Stimulated activated CD4-positive, alpha-beta T cell treated with anti-CD3 and anti-CD28 coated beads, Interleukin-1b, Interleukin-23, amount 100 ng/mL, for 4 hours (primary cell): ENCODE measurements at regions not wholly inside any gene's neighbourhood (a gene's known extent, or its start where the extent isn't known, plus 50 kb on each side); places are given as distances from the start of the nearest gene placed in this dataset.

ENCODE experiments used
- DNase-seq, 2 donors: peaks; one replicate each; pipeline ENCODE4 v3.0.0-alpha.2; 2020; ENCODE audit warnings: low read depth in 2 of 2

- no peak for DNase-seq
Observed at GRCh38 chr7:113825832-113826231, 93.0 kb downstream of the PPP1R3A start.

DNA sequence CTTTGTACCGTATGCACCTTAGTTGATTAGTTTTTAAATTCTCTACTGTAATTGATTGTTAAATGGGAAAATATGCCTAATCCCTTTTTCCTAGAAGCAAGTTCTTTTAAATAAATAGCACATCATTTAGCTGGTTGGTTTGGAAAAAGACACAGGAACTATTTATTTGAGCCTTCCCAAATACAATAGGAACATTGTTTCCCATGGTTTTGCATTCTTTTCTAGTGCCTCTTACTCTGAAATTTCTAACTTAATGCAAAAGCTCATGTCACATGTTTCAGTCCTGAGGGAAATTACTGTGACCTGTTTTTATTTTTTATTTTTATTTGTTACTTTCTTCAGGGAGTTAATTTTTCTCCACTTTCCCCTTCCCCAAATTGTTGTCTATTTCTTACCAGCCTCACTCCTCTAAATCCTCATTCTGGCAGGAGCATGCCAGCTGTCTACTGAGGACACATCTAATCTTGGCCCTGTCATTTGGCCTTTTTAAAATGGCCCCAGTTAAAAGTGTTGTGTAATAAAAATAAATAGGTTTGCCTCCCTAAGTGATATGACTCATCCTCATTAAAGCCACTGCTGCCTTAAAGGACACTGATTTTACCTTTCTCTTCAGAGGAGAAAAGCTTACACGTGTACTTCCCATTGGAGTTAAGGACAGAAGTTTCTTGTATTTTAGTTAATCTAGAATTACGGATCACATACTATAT, 94.5 kb downstream of the PPP1R3A start:
- DNase-seq: no peak

GRCh38 chr7:113819474-113819873, 99.3 kb downstream of the PPP1R3A start:
- no peak for DNase-seq

- no peak for DNase-seq
Observed at GRCh38 chr7:113816639-113817038, 102.2 kb downstream of the PPP1R3A start.

DNA sequence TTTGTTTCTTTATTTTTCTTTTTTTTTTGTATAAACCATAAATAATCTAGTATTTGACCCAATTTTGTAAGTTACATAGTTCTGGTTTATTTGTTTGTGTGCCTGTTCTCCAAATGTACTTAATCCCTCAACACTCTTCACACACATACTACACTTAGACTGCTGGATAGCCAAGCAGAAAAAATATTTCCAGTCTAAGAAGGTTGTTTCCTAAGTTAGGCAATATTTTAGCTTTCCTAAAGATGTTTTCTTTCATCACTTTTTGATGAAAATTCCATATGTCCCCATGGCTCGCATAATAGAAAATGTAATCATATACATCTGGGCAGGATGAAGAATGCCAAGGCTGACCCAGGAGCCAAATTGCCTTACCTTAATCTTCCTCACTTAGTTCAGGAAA, 105.3 kb downstream of the PPP1R3A start:
- no peak for DNase-seq

DNA sequence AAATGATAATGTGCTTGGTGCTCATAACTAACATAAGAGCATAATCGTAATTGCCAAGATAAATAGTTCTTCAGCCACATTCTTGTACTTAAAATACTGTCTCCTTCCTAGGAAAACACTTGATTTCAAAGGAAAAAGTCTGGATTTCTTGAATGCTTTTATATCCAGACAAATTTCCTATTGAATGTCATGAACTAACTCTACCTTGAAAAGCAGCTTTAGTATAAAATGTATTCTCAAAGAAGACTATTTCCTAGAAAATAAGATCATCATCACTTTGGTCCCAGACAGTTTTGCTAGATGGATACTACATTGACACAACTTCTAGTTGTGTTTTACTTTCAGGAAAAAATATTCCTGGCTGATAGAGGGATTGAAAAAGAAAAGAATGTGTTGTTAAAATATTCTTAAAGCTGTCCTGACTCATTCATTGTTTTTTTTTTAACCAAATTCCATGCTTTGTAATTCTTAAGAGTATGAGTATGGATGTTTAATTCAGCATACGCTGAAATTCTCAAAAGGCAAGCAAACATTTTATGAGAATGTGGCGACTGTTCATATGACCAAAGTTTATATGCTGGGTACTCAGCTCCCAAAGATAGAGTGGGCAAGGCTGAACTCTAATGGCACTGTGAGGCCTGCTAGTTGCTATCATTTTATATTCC, 106.1 kb downstream of the PPP1R3A start:
- DNase-seq: no peak

GRCh38 chr7:113810080-113810744, 108.6 kb downstream of the PPP1R3A start:
- DNase-seq: no peak

DNA sequence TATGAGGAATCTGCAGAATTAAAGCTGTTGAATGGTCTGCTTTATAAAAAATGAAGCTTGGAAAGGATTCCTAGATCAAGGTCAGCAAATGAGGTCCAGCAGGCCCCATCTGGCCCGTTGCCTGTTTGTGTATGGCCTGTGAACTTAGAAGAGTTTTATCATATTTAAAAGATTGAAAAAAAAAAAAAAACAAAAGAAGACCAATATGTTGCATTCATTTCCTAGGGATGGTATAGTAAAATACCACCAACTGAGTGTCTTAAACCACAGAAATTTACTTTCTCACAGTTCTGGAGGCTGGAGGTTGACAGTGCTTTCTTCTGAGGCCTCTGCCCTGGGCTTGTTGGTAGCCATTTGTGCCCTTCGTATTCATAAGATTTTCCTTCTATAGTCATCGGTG, 109.2 kb downstream of the PPP1R3A start:
- no peak for DNase-seq

- no peak for DNase-seq
Observed at GRCh38 chr7:113806633-113807327, 112.0 kb downstream of the PPP1R3A start.

- DNase-seq: no peak
Observed at GRCh38 chr7:113805976-113806375, 112.8 kb downstream of the PPP1R3A start.

DNA sequence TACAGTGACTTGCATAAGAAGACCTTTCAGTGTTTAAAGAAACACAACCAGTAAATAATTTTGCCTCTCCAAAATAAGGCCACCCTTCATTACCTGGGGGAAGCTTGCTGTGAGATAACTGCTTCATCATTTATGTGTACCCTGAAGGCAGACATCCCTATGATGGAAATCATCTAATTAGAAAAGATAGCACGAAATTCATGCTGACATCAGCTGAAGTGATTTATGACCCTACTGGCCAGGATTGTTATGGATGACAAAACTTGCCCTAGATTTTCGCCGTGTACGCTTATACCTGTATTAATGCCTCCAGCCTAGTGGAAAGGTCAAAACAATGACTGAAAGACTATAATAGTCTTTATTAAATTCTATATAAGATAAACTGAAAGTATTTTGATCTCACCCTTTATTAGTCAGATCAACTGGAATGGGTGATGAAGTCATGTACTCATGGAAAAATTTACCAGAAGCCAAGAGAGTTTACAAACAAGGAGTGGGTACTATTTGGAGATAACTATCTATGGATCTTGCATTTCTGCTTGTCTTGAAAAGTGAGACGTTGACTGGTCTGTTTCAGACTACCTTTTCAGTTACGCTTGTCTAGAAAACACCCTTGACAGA, 114.2 kb downstream of the PPP1R3A start:
- DNase-seq: no peak

- no peak for DNase-seq
Observed at GRCh38 chr7:113801751-113802150, 117.1 kb downstream of the PPP1R3A start.

DNA sequence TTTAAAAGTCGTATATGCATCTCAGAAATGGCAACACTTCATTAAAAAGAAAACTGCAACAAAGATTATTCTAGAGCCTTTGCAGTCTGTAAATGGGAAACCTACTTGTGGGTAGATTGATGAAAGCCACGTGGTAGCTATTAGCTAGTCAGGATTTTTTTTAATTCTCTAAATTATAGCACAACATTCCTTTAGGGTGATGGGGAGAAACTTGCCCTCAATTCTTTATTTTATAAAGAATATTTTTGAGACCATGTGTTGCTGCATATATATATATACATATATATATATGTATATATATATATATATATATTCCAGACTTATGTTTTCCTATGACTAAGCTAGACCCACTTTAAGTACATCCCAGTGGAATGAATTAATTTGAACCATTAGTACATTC, 118.0 kb downstream of the PPP1R3A start:
- no peak for DNase-seq

DNA sequence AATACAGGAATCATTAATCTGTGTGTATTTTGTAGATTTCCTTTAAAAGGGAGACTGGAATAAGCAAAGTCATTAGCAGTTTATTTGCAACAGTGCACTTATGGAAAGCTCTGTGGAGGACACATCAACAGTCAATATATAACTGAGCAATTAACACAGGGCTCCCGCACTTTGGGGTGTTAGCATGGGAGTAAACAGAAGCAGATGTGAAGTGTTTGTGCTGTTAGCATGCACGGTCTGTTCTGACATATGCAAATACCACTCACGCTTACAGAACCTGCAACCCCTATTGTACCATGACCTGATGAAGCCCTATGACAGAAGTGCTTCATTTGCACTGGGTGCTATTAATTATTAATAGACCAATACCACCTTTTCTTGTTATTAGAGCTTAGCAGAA, 118.9 kb downstream of the PPP1R3A start:
- no peak for DNase-seq

DNA sequence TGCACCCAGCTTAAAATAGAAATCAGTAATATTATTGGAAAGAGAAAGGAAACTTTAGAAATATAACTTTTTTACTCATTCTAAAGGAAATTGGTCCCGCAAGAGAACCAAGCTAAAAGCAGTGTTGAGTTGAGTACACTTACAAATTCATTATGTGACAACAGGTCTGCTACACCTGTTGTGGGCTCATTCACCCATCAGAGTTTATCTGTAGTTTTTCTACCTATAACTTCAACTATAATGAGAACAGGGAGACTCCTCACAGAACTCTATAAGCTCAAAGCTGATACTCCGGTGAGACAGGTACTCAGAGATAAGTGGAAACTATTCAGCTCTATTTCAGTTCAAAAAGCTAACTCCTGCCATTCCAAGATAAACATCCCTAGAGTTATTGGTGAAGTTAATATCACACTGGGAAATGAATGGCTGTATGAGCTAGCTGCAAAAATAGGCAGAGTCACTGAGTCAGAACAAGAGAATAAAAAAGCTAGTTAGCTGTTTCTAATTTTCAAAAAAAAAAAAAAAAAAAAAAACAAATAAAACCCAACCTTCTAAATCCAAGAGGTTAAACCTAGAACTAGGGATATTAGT, 121.3 kb downstream of the PPP1R3A start:
- DNase-seq: no peak

DNA sequence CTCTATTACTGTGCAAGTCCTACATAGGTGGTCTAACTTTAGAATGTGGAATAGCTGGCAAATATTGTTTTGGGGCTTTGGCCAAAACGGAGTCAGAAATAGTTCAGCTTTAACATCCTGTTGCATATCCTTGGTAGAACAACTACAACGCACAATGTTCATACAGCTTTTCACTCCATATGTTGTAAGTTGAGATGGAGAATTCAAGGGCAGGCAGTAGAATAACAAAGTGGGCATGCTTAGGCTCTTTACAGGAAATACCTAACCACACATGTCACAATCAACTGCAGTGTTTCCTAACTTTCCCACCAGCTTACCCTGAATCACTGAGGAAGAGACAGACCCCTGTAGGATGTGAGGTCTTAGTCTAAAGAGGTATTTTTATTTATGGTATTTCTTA, 122.3 kb downstream of the PPP1R3A start:
- no peak for DNase-seq

GRCh38 chr7:113794573-113794972, 124.2 kb downstream of the PPP1R3A start:
- no peak for DNase-seq

DNA sequence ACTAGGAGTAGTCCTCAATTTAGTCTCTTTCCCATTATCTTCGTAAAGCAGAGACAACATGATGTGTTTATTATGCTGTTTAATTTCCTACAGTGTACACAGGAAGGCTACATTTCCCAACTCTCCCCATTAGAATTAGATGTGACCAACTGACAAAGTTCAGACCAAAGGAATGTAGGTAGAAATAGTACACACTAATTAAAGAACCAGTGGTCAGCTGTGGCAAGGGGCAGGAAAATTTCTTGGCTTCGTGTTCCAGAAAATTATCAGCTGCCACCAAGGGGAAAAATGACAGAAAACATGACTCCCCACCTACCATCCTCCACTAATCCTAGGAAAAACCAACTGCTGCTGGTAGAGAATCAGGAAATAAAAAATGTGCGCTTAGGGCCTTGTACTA, 125.6 kb downstream of the PPP1R3A start:
- no peak for DNase-seq

DNA sequence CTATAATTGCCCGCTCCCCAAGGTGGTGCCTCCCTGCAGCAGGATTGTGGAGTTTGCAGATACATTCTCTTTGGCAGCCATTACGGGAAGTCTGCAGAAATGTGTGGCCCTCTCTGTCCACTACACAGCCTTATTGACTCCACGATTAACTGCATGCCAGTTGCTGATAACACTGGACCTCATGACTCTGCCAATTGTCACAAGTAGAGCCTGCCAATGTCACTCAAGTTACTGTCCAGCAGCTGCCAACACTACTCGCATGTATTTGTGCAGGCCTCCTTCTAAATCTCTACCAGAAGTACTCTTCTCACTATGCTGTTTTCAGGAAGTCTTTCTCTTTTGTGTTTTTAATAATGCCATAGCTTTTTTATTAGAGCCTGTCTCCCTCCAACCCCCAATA, 128.8 kb downstream of the PPP1R3A start:
- DNase-seq: no peak

GRCh38 chr7:113787106-113787505, 131.7 kb downstream of the PPP1R3A start:
- DNase-seq: no peak

- no peak for DNase-seq
Observed at GRCh38 chr7:113784956-113785355, 133.9 kb downstream of the PPP1R3A start.

GRCh38 chr7:113784316-113784715, 134.5 kb downstream of the PPP1R3A start:
- DNase-seq: no peak
